Endodermal cell (in vitro differentiated cells): ENCODE measurements at regions not wholly inside any gene's neighbourhood (a gene's known extent, or its start where the extent isn't known, plus 50 kb on each side); places are given as distances from the start of the nearest gene placed in this dataset.

ENCODE experiments used
- DNase-seq: peaks from one replicate; pipeline ENCODE4 v3.0.0-alpha.2; 2017
- H3K27ac ChIP-seq: 2 replicates; pipeline ENCODE4 v1.5.1; 2013; ENCODE audit warnings: mild to moderate bottlenecking, low read depth, low read length, moderate library complexity
- H3K27me3 ChIP-seq: 2 replicates; pipeline ENCODE4 v1.6.1; 2013; ENCODE audit warnings: mild to moderate bottlenecking, low read length, moderate library complexity; ENCODE audit not compliant: insufficient read depth, control insufficient read depth, poor library complexity, severe bottlenecking
- H3K36me3 ChIP-seq: 2 replicates; pipeline ENCODE4 v1.7.0; 2013; ENCODE audit warnings: mild to moderate bottlenecking, low read length, moderate library complexity; ENCODE audit not compliant: control insufficient read depth, insufficient read depth
- H3K4me1 ChIP-seq: one replicate; pipeline ENCODE4 v1.7.0; 2013; ENCODE audit warnings: low read length; ENCODE audit not compliant: control insufficient read depth, insufficient read depth
- H3K4me3 ChIP-seq: 2 replicates; pipeline ENCODE4 v1.5.1; 2013; ENCODE audit warnings: mild to moderate bottlenecking, low read length, moderate library complexity
- H3K9ac ChIP-seq: 2 replicates; pipeline ENCODE4 v1.6.1; 2013; ENCODE audit warnings: mild to moderate bottlenecking, low read length, moderate library complexity; ENCODE audit not compliant: poor library complexity, severe bottlenecking; ENCODE audit errors: extremely low read depth
- H3K9me3 ChIP-seq: 2 replicates; pipeline ENCODE4 v1.6.1; 2013; ENCODE audit warnings: mild to moderate bottlenecking, low read length, moderate library complexity; ENCODE audit not compliant: control insufficient read depth
- H3K27ac Mint-ChIP-seq: 2 replicates; pipeline ENCODE4 v1.8.0; 2020; ENCODE audit warnings: mixed read lengths
- H3K27me3 Mint-ChIP-seq: 2 replicates; pipeline ENCODE4 v1.8.0; 2021; ENCODE audit warnings: mild to moderate bottlenecking, mixed read lengths; ENCODE audit not compliant: insufficient read depth
- H3K36me3 Mint-ChIP-seq: 2 replicates; pipeline ENCODE4 v1.8.0; 2020; ENCODE audit warnings: low read depth, mixed read lengths
- H3K4me1 Mint-ChIP-seq: 2 replicates; pipeline ENCODE4 v1.8.0; 2020; ENCODE audit warnings: mixed read lengths
- H3K4me3 Mint-ChIP-seq: 2 replicates; pipeline ENCODE4 v1.8.0; 2020; ENCODE audit warnings: mild to moderate bottlenecking, moderate library complexity, mixed read lengths
- H3K9me3 Mint-ChIP-seq: 2 replicates; pipeline ENCODE4 v1.8.0; 2020; ENCODE audit warnings: mild to moderate bottlenecking, mixed read lengths
- WGBS, 2 experiments: methylation state at CpG; one replicate each; pipeline versions ENCODE4 v1.1.5 to v1.1.7; 2013; ENCODE audit warnings: missing lambda C conversion rate in 2 of 2, mixed read lengths in 1 of 2; ENCODE audit not compliant: insufficient coverage in 1 of 2, insufficient read length in 1 of 2; 5-methylcytosine and 5-hydroxymethylcytosine counted together
- TF ChIP-seq, protein P1 (sequence below): fragments of 200-600 bp; sonication (generic); conservative IDR thresholded peaks from 2 replicates; pipeline ENCODE4 v1.5.0; 2021; ENCODE audit warnings: antibody characterized with exemption, mild to moderate bottlenecking

DNA sequence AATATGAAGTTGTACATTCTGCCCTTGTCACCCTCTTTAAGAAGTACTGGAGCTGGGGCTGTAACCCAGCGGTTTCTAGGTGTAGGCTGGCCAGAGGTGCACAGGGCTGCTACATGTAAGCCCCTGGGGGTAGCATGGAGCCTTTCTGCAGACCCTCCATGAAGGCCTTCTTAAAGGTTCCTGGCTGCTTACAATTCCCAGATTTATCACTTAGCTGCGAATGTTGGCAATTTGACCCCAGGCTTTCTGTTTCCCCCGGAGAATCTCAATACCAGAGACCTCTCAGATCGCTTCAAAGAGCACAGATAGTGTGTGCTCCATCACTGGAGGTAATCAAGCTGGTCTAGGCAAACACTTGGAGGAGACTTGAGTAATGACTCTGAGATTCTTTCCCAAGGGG lies 309.4 kb downstream of the CBLN1 start:
- H3K4me1 ChIP-seq = no peaks in the 10 kb centered on the region
- no peaks in the 10 kb centered on the region for H3K9me3 ChIP-seq
- WGBS, 2 experiments = 91 to 94% methylated on average over 4 of the region's 4 CpGs
- no peak for DNase-seq
- H3K36me3 Mint-ChIP-seq = no peaks in the 10 kb centered on the region
- H3K4me3 Mint-ChIP-seq = no peak overlapping the region
- peaks cover 5% of the 10 kb centered on the region for H3K4me1 Mint-ChIP-seq
- no peak overlapping the region for H3K27ac Mint-ChIP-seq
- no peaks in the 10 kb centered on the region for H3K27me3 ChIP-seq
- H3K27me3 Mint-ChIP-seq = no peaks in the 10 kb centered on the region
- H3K4me3 ChIP-seq = no peak overlapping the region
- no peak overlapping the region for H3K27ac ChIP-seq
- H3K9me3 Mint-ChIP-seq = no peaks in the 10 kb centered on the region
- no peaks in the 10 kb centered on the region for H3K36me3 ChIP-seq
- no peak overlapping the region for H3K9ac ChIP-seq
- TF ChIP-seq, protein P1, sequence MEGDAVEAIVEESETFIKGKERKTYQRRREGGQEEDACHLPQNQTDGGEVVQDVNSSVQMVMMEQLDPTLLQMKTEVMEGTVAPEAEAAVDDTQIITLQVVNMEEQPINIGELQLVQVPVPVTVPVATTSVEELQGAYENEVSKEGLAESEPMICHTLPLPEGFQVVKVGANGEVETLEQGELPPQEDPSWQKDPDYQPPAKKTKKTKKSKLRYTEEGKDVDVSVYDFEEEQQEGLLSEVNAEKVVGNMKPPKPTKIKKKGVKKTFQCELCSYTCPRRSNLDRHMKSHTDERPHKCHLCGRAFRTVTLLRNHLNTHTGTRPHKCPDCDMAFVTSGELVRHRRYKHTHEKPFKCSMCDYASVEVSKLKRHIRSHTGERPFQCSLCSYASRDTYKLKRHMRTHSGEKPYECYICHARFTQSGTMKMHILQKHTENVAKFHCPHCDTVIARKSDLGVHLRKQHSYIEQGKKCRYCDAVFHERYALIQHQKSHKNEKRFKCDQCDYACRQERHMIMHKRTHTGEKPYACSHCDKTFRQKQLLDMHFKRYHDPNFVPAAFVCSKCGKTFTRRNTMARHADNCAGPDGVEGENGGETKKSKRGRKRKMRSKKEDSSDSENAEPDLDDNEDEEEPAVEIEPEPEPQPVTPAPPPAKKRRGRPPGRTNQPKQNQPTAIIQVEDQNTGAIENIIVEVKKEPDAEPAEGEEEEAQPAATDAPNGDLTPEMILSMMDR = no peak

DNA sequence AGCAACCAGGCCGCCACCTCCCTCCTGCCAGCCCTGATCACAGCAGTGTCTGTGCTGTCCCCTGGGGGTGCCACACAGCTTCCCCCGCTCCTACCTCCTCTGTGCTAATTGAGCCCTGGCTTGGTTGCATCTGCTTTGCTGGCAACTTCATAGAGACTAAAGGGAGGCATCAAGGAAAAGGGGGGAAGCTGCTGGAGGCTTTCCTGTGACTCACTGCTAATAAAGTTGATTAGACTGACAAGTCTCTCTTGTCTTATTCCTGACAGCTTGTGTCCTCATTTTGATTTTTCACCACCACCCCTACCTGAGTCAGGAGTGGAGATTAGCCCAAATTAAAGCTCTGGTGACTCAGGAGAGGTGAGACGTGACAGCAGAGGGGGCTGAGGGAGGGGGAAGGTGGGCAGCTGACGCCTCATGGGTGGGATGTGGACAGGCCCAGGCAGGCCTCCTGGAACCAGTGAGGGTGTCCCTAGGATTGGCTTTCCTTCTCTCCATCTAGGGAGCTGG lies 310.0 kb downstream of the CBLN1 start:
- H3K9ac ChIP-seq = no peak overlapping the region
- 83% methylated on average over 4 of the region's 4 CpGs; no CpG with 5 or more reads in 1 of the 2 experiments for WGBS, 2 experiments
- H3K9me3 Mint-ChIP-seq = no peaks in the 10 kb centered on the region
- H3K4me3 ChIP-seq = no peak overlapping the region
- no peaks in the 10 kb centered on the region for H3K36me3 ChIP-seq
- H3K4me1 Mint-ChIP-seq = peaks cover 5% of the 10 kb centered on the region
- no peaks in the 10 kb centered on the region for H3K9me3 ChIP-seq
- peak overlapping the region; percentile 32 for H3K27ac Mint-ChIP-seq
- H3K27me3 ChIP-seq = no peaks in the 10 kb centered on the region
- no peak overlapping the region for H3K4me3 Mint-ChIP-seq
- H3K27ac ChIP-seq = no peak overlapping the region
- TF ChIP-seq, protein P1 = no peak
- no peaks in the 10 kb centered on the region for H3K27me3 Mint-ChIP-seq
- H3K4me1 ChIP-seq = no peaks in the 10 kb centered on the region
- peak; percentile 50 for DNase-seq
- no peaks in the 10 kb centered on the region for H3K36me3 Mint-ChIP-seq

DNA sequence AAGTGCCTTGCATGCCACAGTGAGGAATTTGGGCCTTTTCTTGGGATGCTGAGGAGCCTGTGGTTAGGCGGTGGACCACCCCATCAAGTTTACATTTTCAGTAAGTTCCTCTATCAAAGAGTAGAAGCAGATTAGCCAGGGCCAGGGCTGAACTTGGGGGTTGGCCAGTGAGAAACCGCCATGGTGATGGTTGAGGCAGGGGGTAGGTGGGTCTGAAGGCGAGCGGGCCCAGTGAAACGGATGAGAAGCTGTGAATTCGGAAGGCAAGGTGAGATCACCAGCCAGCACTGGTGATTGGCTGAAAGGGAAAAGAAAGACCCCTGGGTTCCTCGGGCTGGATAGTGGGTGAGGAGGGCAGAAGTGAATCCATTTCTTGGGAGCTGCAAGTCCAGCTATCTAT lies 311.4 kb downstream of the CBLN1 start:
- DNase-seq = no peak
- no peaks in the 10 kb centered on the region for H3K36me3 ChIP-seq
- Mint-ChIP-seq H3K4me3 (no peak overlapping the region), H3K4me1 (peaks cover 10% of the 10 kb centered on the region), H3K36me3 (no peaks in the 10 kb centered on the region), H3K27me3 (no peaks in the 10 kb centered on the region), H3K9me3 (no peaks in the 10 kb centered on the region), H3K27ac (no peak overlapping the region)
- H3K9ac ChIP-seq = no peak overlapping the region
- WGBS, 2 experiments = 87 to 90% methylated on average over 7 of the region's 7 CpGs
- no peak overlapping the region for H3K27ac ChIP-seq
- no peaks in the 10 kb centered on the region for H3K9me3 ChIP-seq
- H3K4me1 ChIP-seq = no peaks in the 10 kb centered on the region
- no peaks in the 10 kb centered on the region for H3K27me3 ChIP-seq
- TF ChIP-seq, protein P1 = no peak
- no peak overlapping the region for H3K4me3 ChIP-seq
